Adrenal gland (tissue), 9 donors: ENCODE measurements at regions not wholly inside any gene's neighbourhood (a gene's known extent, or its start where the extent isn't known, plus 50 kb on each side); places are given as distances from the start of the nearest gene placed in this dataset.

Experiments
- DNase-seq, 7 donors: peaks; one replicate each; pipeline ENCODE4 v3.0.0-alpha.2; 2019 to 2020
- H3K27ac ChIP-seq, 5 donors: fragments of 200-600 bp; sonication (generic) in 4 of 5; 1 replicate in 3 of 5; 2 replicates in 2 of 5; pipeline versions ENCODE4 v1.5.1 to v1.8.0; 2016 to 2020; ENCODE audit warnings: mild to moderate bottlenecking in 1 of 5
- H3K27me3 ChIP-seq: fragments of 200-600 bp; 2 replicates; pipeline ENCODE4 v1.8.0; 2021
- H3K36me3 ChIP-seq, 2 donors: fragments of 200-600 bp; replicated peaks in 1 of 2; 1 replicate in 1 of 2; 2 replicates in 1 of 2; pipeline versions ENCODE4 v1.5.1 to v1.8.0; 2018 to 2022
- H3K4me1 ChIP-seq, 2 donors: fragments of 200-600 bp; replicated peaks in 1 of 2; 1 replicate in 1 of 2; 2 replicates in 1 of 2; pipeline versions ENCODE4 v1.5.1 to v1.8.0; 2018 to 2021
- H3K4me3 ChIP-seq, 4 donors: fragments of 200-600 bp; sonication (generic) in 3 of 4; one replicate each; pipeline ENCODE4 v1.5.1; 2016 to 2018
- H3K9me3 ChIP-seq, 3 donors: fragments of 200-600 bp; sonication (generic) in 1 of 3; replicated peaks in 1 of 3; 1 replicate in 2 of 3; 2 replicates in 1 of 3; pipeline versions ENCODE4 v1.5.1 to v1.8.0; 2016 to 2021
- CTCF ChIP-seq, 6 experiments: fragments of 450-650 bp in 4 of 6; fragments of 200-600 bp in 2 of 6; sonication (generic) in 1 of 6; IDR thresholded peaks; 1 replicate in 5 of 6; 2 replicates in 1 of 6; pipeline versions ENCODE4 v1.5.1 to v1.8.0; 2016 to 2021; ENCODE audit warnings: antibody characterized with exemption in 6 of 6, mild to moderate bottlenecking in 2 of 6, moderate library complexity in 1 of 6
- POLR2A ChIP-seq, 2 donors: fragments of 450-650 bp; IDR thresholded peaks; one replicate each; pipeline ENCODE4 v1.6.1; 2017; ENCODE audit warnings: antibody characterized with exemption in 2 of 2, mild to moderate bottlenecking in 2 of 2, moderate library complexity in 1 of 2
- WGBS, 4 donors: extraction: QIAGEN DNeasy Blood & Tissue Kit in 2 of 4; methylation state at CpG; one replicate each; pipeline versions ENCODE4 v1.1.5 to v1.1.7; 2013 to 2017; 5-methylcytosine and 5-hydroxymethylcytosine counted together
- intact Hi-C, 2 donors: fragments of 100-400 bp; cut with DNase I; formaldehyde crosslinking; loops; one replicate each; pipeline versions ENCODE4 v1.14.1 to v1.15.0; 2022 to 2023
- donor health status: healthy with polysubstance abuse.
- donor health status: Bipolar disorder and iron deficiency.
- donor health status: DM: yes; HTN: yes; CAD: no.
- donor health status: DM: no; HTN: no; CAD: no.
- donor health status: DM: no; HTN: no; CAD: no.

GRCh38 chrX:3244955-3245354, 101.5 kb downstream of the MXRA5 start:
- Histone ChIP-seq H3K4me1 (no peaks in the 10 kb centered on the region), H3K4me3 (no peak overlapping the region), H3K27ac (no peak overlapping the region), H3K36me3 (no peaks in the 10 kb centered on the region), H3K9me3 (no peaks in the 10 kb centered on the region), H3K27me3 (no peaks in the 10 kb centered on the region)
- TF ChIP-seq POLR2A (IDR thresholded peaks at IDR 0.05) (no peak), CTCF (IDR thresholded peaks at IDR 0.05) (peak in 5 of 6 experiments; percentile 16 to 35 (median 29))
- intact Hi-C loops, result no loop called here
- DNase-seq, result peak in 3 of 7 donors; percentile 14 to 48 (median 22)

- Histone ChIP-seq H3K27ac (no peak overlapping the region), H3K36me3 (no peaks in the 10 kb centered on the region), H3K4me1 (no peaks in the 10 kb centered on the region), H3K27me3 (no peaks in the 10 kb centered on the region), H3K9me3 (no peaks in the 10 kb centered on the region), H3K4me3 (no peak overlapping the region)
- WGBS, 4 donors, result 70 to 79% (median 74%) methylated on average over 7 of the region's 7 CpGs
- intact Hi-C loops, result no loop called here
- TF ChIP-seq CTCF (IDR thresholded peaks at IDR 0.05), result no peak
- TF ChIP-seq POLR2A (IDR thresholded peaks at IDR 0.05), result no peak
- no peak for DNase-seq
These were observed 102.2 kb downstream of the MXRA5 start for GRCh38 chrX:3244203-3244743.

GRCh38 chrX:3232262-3232923, 114.1 kb downstream of the MXRA5 start:
- no peaks in the 10 kb centered on the region for H3K9me3 ChIP-seq
- no peak overlapping the region for H3K4me3 ChIP-seq
- no peak for DNase-seq
- no peak overlapping the region for H3K27ac ChIP-seq
- H3K27me3 ChIP-seq, result no peaks in the 10 kb centered on the region
- no peaks in the 10 kb centered on the region for H3K36me3 ChIP-seq
- intact Hi-C loops, result no loop called here
- no peak for TF ChIP-seq CTCF (IDR thresholded peaks at IDR 0.05)
- TF ChIP-seq POLR2A (IDR thresholded peaks at IDR 0.05), result no peak
- 21 to 32% (median 25%) methylated on average over 4 of the region's 4 CpGs for WGBS, 4 donors
- no peaks in the 10 kb centered on the region for H3K4me1 ChIP-seq

- H3K27ac ChIP-seq, result no peak overlapping the region
- no peaks in the 10 kb centered on the region for H3K36me3 ChIP-seq
- TF ChIP-seq POLR2A (IDR thresholded peaks at IDR 0.05), result no peak
- TF ChIP-seq CTCF (IDR thresholded peaks at IDR 0.05), result no peak
- H3K4me3 ChIP-seq, result no peak overlapping the region
- H3K9me3 ChIP-seq, result no peaks in the 10 kb centered on the region
- WGBS, 4 donors, result 50 to 64% (median 59%) methylated on average over 7 of the region's 7 CpGs
- DNase-seq, result no peak
- no peaks in the 10 kb centered on the region for H3K4me1 ChIP-seq
- intact Hi-C loops, result no loop called here
- peaks cover 3% of the 10 kb centered on the region for H3K27me3 ChIP-seq
These were observed 114.7 kb downstream of the MXRA5 start for GRCh38 chrX:3231766-3232165.
